Loucy (cell line): ENCODE measurements at regions not wholly inside any gene's neighbourhood (a gene's known extent, or its start where the extent isn't known, plus 50 kb on each side); places are given as distances from the start of the nearest gene placed in this dataset.

Source experiments
- CTCF ChIP-seq: fragments of 200-600 bp; sonication (generic); conservative IDR thresholded peaks from 2 replicates; pipeline ENCODE4 v1.5.1; 2014; ENCODE audit warnings: mild to moderate bottlenecking, antibody characterized with exemption, low read length
- EZH2phosphoT487 ChIP-seq: fragments of 200-600 bp; IDR thresholded peaks from 2 replicates; pipeline ENCODE4 v1.6.1; 2018; ENCODE audit warnings: antibody characterized with exemption, mild to moderate bottlenecking, moderate library complexity, borderline replicate concordance

DNA sequence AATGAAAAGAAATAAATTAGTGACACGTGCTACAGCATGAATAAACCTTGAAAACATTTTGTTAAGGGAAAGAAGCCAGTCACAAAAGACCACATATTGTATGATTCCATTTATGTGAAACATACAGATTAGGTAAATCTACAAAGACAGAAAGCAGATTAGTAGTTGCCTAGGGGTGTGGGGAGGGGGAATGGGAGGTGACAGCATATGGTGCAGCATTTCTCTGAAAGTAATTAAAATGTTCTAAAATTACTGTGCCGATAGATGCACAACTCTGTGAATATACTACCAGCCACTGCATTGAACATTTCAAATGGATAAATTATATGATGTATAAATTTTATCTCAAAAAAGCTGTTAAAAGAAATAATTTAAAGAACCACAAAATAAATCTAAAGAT, 161.0 kb downstream of the TRIB2 start:
- TF ChIP-seq CTCF: no peak
- TF ChIP-seq EZH2phosphoT487: no peak
